ENCODE measurements at regions not wholly inside any gene's neighbourhood (a gene's known extent, or its start where the extent isn't known, plus 50 kb on each side); places are given as distances from the start of the nearest gene placed in this dataset.
"Not testable (repeated sequence)": the region's sequence is repeated elsewhere in the genome, so short reads cannot be mapped to it uniquely, and the experiment has no call there.

DNA sequence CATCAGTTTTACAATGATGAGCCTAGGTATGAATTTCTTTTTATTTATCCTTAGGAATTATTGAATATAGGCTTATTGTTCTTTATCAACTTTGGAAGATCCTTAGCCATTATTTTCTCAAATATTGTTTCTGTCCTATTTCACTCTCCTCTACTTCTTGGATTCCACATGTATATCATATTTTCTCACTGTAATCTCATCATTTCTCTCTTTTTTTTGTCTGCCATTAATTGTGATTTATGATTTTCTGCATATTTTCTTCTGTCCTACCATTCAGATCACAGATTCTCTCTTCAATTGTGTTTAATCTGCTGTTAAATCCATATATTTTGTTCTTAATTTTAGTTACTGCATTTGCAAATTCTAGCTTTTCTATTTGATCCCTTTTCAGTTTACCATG is 139.8 kb downstream of the ARRDC3 start:
- H3K27me3 ChIP-seq (ENCODE audit: insufficient read depth, low read depth, low read length) = no peaks in the 10 kb centered on the region
- H3K9me3 ChIP-seq (ENCODE audit: low read length) = no peaks in the 10 kb centered on the region
- H3K79me2 ChIP-seq (replicated peaks; ENCODE audit: insufficient read depth, low read length) = no peaks in the 10 kb centered on the region
- no peak overlapping the region for H3K4me3 ChIP-seq (ENCODE audit: low read length)
- no peak overlapping the region for H2AFZ ChIP-seq (ENCODE audit: low read depth, low read length)
- H3K27ac ChIP-seq (ENCODE audit: low read length) = no peak overlapping the region
- H3K9ac ChIP-seq (ENCODE audit: low read length) = no peak overlapping the region
- TF ChIP-seq SMC3 (conservative IDR thresholded peaks at IDR 0.05; ENCODE audit: poor library complexity) (no peak), POLR2AphosphoS5 (IDR thresholded peaks at IDR 0.05) (no peak), EZH2 (IDR thresholded peaks at IDR 0.05; ENCODE audit: borderline replicate concordance, insufficient read depth, low read length, poor library complexity, severe bottlenecking) (no peak), RAD21 (conservative IDR thresholded peaks at IDR 0.05) (no peak), MXI1 (conservative IDR thresholded peaks at IDR 0.05; ENCODE audit: poor library complexity, severe bottlenecking) (no peak), EP300 (conservative IDR thresholded peaks at IDR 0.05; ENCODE audit: poor library complexity, severe bottlenecking) (no peak), TAF1 (IDR thresholded peaks at IDR 0.05; ENCODE audit: low read depth) (no peak)
- TF ChIP-seq, protein P1, sequence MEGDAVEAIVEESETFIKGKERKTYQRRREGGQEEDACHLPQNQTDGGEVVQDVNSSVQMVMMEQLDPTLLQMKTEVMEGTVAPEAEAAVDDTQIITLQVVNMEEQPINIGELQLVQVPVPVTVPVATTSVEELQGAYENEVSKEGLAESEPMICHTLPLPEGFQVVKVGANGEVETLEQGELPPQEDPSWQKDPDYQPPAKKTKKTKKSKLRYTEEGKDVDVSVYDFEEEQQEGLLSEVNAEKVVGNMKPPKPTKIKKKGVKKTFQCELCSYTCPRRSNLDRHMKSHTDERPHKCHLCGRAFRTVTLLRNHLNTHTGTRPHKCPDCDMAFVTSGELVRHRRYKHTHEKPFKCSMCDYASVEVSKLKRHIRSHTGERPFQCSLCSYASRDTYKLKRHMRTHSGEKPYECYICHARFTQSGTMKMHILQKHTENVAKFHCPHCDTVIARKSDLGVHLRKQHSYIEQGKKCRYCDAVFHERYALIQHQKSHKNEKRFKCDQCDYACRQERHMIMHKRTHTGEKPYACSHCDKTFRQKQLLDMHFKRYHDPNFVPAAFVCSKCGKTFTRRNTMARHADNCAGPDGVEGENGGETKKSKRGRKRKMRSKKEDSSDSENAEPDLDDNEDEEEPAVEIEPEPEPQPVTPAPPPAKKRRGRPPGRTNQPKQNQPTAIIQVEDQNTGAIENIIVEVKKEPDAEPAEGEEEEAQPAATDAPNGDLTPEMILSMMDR (IDR thresholded peaks at IDR 0.05; ENCODE audit: poor library complexity, severe bottlenecking) = no peak
- TF ChIP-seq, protein P2, sequence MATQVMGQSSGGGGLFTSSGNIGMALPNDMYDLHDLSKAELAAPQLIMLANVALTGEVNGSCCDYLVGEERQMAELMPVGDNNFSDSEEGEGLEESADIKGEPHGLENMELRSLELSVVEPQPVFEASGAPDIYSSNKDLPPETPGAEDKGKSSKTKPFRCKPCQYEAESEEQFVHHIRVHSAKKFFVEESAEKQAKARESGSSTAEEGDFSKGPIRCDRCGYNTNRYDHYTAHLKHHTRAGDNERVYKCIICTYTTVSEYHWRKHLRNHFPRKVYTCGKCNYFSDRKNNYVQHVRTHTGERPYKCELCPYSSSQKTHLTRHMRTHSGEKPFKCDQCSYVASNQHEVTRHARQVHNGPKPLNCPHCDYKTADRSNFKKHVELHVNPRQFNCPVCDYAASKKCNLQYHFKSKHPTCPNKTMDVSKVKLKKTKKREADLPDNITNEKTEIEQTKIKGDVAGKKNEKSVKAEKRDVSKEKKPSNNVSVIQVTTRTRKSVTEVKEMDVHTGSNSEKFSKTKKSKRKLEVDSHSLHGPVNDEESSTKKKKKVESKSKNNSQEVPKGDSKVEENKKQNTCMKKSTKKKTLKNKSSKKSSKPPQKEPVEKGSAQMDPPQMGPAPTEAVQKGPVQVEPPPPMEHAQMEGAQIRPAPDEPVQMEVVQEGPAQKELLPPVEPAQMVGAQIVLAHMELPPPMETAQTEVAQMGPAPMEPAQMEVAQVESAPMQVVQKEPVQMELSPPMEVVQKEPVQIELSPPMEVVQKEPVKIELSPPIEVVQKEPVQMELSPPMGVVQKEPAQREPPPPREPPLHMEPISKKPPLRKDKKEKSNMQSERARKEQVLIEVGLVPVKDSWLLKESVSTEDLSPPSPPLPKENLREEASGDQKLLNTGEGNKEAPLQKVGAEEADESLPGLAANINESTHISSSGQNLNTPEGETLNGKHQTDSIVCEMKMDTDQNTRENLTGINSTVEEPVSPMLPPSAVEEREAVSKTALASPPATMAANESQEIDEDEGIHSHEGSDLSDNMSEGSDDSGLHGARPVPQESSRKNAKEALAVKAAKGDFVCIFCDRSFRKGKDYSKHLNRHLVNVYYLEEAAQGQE (IDR thresholded peaks at IDR 0.05; ENCODE audit: borderline replicate concordance) = no peak
- H4K20me1 ChIP-seq (ENCODE audit: insufficient read depth) = no peaks in the 10 kb centered on the region
- no peaks in the 10 kb centered on the region for H3K9me2 ChIP-seq (ENCODE audit: insufficient read depth, low read length)
- H3K36me3 ChIP-seq (ENCODE audit: insufficient read depth, low read length) = no peaks in the 10 kb centered on the region
- H3F3A ChIP-seq (ENCODE audit: insufficient read depth, low read length, poor library complexity, severe bottlenecking) = no peaks in the 10 kb centered on the region
- H3K4me2 ChIP-seq (ENCODE audit: low read length) = no peak overlapping the region

DNA sequence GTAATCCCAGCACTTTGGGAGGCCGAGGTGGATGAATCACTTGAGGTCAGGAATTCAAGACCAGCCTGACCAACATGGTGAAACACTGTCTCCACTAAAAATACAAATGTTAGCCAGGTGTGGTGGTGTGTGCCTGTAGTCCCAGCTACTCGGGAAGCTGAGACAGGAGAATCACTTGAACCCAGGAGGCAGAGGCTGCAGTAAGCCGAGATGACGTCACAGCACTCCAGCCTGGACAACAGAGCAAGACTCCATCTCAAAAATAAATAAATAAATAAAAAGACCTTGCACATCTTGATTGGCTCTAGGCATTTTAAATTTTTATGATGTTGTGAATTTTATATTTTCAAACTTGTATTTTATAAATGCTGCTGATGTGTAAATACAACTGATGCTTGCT is 141.7 kb downstream of the ARRDC3 start:
- H2AFZ ChIP-seq (ENCODE audit: low read depth, low read length); H3K9me3 ChIP-seq (ENCODE audit: low read length); H3K36me3 ChIP-seq (ENCODE audit: insufficient read depth, low read length); H3K4me2 ChIP-seq (ENCODE audit: low read length); H3K27me3 ChIP-seq (ENCODE audit: insufficient read depth, low read depth, low read length); H3K27ac ChIP-seq (ENCODE audit: low read length); H3K9ac ChIP-seq (ENCODE audit: low read length); H4K20me1 ChIP-seq (ENCODE audit: insufficient read depth); H3K4me3 ChIP-seq (ENCODE audit: low read length); H3F3A ChIP-seq (ENCODE audit: insufficient read depth, low read length, poor library complexity, severe bottlenecking); H3K9me2 ChIP-seq (ENCODE audit: insufficient read depth, low read length); H3K79me2 ChIP-seq (replicated peaks; ENCODE audit: insufficient read depth, low read length): not testable (repeated sequence)

DNA sequence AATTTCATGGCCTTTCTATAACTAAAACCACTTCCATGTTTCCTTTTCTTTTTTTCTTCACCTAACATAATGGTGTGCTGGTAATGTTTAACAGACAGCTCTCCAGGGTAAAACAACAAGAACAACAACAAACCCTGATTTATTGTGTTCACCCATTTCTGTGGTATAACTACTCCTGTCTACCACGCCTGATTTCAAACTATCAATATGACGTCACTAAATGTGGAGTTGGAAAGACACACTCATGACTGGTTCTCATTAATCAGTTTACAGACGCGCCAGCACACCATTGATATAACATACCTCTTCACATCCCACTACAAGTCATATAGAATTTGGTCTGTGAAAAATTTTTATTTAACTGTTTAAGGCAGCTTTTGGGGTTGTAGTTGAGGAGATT is 142.9 kb downstream of the ARRDC3 start:
- TF ChIP-seq, protein P1 (IDR thresholded peaks at IDR 0.05; ENCODE audit: poor library complexity, severe bottlenecking) = no peak
- TF ChIP-seq SMC3 (conservative IDR thresholded peaks at IDR 0.05; ENCODE audit: poor library complexity) (no peak), TAF1 (IDR thresholded peaks at IDR 0.05; ENCODE audit: low read depth) (no peak), EZH2 (IDR thresholded peaks at IDR 0.05; ENCODE audit: borderline replicate concordance, insufficient read depth, low read length, poor library complexity, severe bottlenecking) (no peak), POLR2AphosphoS5 (IDR thresholded peaks at IDR 0.05) (no peak), RAD21 (conservative IDR thresholded peaks at IDR 0.05) (no peak), MXI1 (conservative IDR thresholded peaks at IDR 0.05; ENCODE audit: poor library complexity, severe bottlenecking) (no peak), EP300 (conservative IDR thresholded peaks at IDR 0.05; ENCODE audit: poor library complexity, severe bottlenecking) (no peak)
- TF ChIP-seq, protein P2 (IDR thresholded peaks at IDR 0.05; ENCODE audit: borderline replicate concordance) = no peak
- no peaks in the 10 kb centered on the region for H3K36me3 ChIP-seq (ENCODE audit: insufficient read depth, low read length)
- no peaks in the 10 kb centered on the region for H3F3A ChIP-seq (ENCODE audit: insufficient read depth, low read length, poor library complexity, severe bottlenecking)
- no peak overlapping the region for H3K27ac ChIP-seq (ENCODE audit: low read length)
- H3K9ac ChIP-seq (ENCODE audit: low read length) = no peak overlapping the region
- H4K20me1 ChIP-seq (ENCODE audit: insufficient read depth) = no peaks in the 10 kb centered on the region
- H3K9me2 ChIP-seq (ENCODE audit: insufficient read depth, low read length) = no peaks in the 10 kb centered on the region
- H3K9me3 ChIP-seq (ENCODE audit: low read length) = no peaks in the 10 kb centered on the region
- no peaks in the 10 kb centered on the region for H3K79me2 ChIP-seq (replicated peaks; ENCODE audit: insufficient read depth, low read length)
- H3K4me2 ChIP-seq (ENCODE audit: low read length) = no peak overlapping the region
- H2AFZ ChIP-seq (ENCODE audit: low read depth, low read length) = no peak overlapping the region
- no peaks in the 10 kb centered on the region for H3K27me3 ChIP-seq (ENCODE audit: insufficient read depth, low read depth, low read length)
- no peak overlapping the region for H3K4me3 ChIP-seq (ENCODE audit: low read length)
